ENCODE measurements at regions not wholly inside any gene's neighbourhood (a gene's known extent, or its start where the extent isn't known, plus 50 kb on each side); places are given as distances from the start of the nearest gene placed in this dataset.

DNA sequence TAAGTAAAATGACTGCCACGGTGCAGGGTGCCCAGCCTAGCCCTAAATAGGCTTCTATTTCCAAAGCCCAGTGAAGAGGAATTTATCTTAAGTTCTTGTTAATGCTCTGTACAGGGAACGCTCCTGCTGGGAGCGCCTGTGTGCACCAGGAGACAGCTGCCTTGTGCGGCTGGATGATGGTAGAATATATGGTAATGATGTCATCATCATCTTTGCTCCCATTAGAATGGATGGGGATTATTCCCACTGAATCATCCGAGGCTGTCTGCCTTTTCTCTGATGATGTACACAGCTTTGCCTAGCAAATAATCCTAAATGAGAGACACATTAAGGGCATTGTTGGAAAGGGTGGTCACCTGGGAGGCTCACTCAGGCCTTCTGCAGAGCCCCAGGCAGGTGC lies 928.1 kb downstream of the CCSER2 start:
- no peaks in the 10 kb centered on the region for H3K36me3 Mint-ChIP-seq (ENCODE audit: low read depth)
- H3K4me3 Mint-ChIP-seq = no peak overlapping the region
- H3K27me3 Mint-ChIP-seq (ENCODE audit: low read depth) = no peaks in the 10 kb centered on the region
- H3K9me3 Mint-ChIP-seq = peaks cover 2% of the 10 kb centered on the region
- TF ChIP-seq, protein P1, sequence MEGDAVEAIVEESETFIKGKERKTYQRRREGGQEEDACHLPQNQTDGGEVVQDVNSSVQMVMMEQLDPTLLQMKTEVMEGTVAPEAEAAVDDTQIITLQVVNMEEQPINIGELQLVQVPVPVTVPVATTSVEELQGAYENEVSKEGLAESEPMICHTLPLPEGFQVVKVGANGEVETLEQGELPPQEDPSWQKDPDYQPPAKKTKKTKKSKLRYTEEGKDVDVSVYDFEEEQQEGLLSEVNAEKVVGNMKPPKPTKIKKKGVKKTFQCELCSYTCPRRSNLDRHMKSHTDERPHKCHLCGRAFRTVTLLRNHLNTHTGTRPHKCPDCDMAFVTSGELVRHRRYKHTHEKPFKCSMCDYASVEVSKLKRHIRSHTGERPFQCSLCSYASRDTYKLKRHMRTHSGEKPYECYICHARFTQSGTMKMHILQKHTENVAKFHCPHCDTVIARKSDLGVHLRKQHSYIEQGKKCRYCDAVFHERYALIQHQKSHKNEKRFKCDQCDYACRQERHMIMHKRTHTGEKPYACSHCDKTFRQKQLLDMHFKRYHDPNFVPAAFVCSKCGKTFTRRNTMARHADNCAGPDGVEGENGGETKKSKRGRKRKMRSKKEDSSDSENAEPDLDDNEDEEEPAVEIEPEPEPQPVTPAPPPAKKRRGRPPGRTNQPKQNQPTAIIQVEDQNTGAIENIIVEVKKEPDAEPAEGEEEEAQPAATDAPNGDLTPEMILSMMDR (IDR thresholded peaks at IDR 0.05; ENCODE audit: unreplicated experiment in 3 of 3) = no peak
- H3K4me1 Mint-ChIP-seq = peaks cover 9% of the 10 kb centered on the region
- H3K27ac Mint-ChIP-seq = no peak overlapping the region

DNA sequence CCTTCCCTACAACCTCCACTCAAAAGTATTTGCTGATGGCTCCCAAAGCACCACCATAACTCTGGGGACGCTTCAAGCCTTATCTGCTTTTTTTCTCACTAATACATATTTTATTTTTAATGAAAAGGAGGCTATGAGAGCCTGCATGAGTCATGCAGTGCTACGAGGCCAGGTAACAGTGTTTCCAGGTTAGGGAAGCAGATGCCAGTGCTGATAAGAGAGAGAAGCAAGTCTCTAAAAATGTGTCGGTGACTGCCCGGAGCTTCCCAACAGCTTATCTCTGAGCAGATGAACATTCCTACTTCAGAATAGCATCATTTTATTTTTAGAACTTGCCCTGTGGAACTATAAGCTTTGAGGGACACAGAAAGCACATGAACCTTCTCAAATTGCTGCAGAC lies 931.5 kb downstream of the CCSER2 start:
- Mint-ChIP-seq H3K4me1 (peaks cover 9% of the 10 kb centered on the region), H3K27ac (no peak overlapping the region), H3K4me3 (no peak overlapping the region), H3K27me3 (ENCODE audit: low read depth) (no peaks in the 10 kb centered on the region), H3K9me3 (peaks cover 2% of the 10 kb centered on the region), H3K36me3 (ENCODE audit: low read depth) (no peaks in the 10 kb centered on the region)
- TF ChIP-seq, protein P1 (IDR thresholded peaks at IDR 0.05; ENCODE audit: unreplicated experiment in 3 of 3) = no peak

DNA sequence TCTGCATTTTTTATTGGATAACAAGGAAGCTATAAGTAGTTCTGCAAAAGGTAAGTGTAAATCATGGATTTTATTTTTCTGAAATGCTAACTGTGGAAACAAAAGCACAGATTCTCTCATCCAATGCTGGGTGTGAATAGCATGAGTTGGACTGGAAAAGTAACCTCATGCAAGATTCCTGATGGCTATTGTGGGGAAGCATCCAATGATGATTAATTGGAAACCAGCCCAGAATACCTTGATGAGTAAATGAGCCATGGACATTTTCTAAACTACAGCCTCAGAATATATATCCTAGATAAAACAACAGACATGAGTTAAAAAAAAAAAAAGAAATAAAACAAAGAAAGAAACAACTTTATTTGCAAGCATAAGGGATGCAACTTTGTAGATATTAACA lies 934.6 kb downstream of the CCSER2 start:
- H3K4me1 Mint-ChIP-seq = peaks cover 9% of the 10 kb centered on the region

GRCh38 chr10:85265121-85265520 lies 936.7 kb downstream of the CCSER2 start:
- no peak overlapping the region for H3K27ac Mint-ChIP-seq
- peaks cover 17% of the 10 kb centered on the region for H3K9me3 Mint-ChIP-seq
- H3K27me3 Mint-ChIP-seq (ENCODE audit: low read depth) = no peaks in the 10 kb centered on the region
- TF ChIP-seq, protein P1 (IDR thresholded peaks at IDR 0.05; ENCODE audit: unreplicated experiment in 3 of 3) = no peak
- H3K36me3 Mint-ChIP-seq (ENCODE audit: low read depth) = no peaks in the 10 kb centered on the region
- H3K4me3 Mint-ChIP-seq = no peak overlapping the region
- H3K4me1 Mint-ChIP-seq = peaks cover 2% of the 10 kb centered on the region

More for the DNA sequence above, 934.6 kb downstream of the CCSER2 start:
- no peak overlapping the region for H3K4me3 Mint-ChIP-seq
- H3K36me3 Mint-ChIP-seq (ENCODE audit: low read depth) = no peaks in the 10 kb centered on the region
- peaks cover 5% of the 10 kb centered on the region for H3K9me3 Mint-ChIP-seq
- H3K27me3 Mint-ChIP-seq (ENCODE audit: low read depth) = no peaks in the 10 kb centered on the region
- no peak overlapping the region for H3K27ac Mint-ChIP-seq
- TF ChIP-seq, protein P1 (IDR thresholded peaks at IDR 0.05; ENCODE audit: unreplicated experiment in 3 of 3) = no peak

GRCh38 chr10:85266808-85267207 lies 938.4 kb downstream of the CCSER2 start:
- H3K4me3 Mint-ChIP-seq = no peak overlapping the region
- no peaks in the 10 kb centered on the region for H3K27me3 Mint-ChIP-seq (ENCODE audit: low read depth)
- peaks cover 24% of the 10 kb centered on the region for H3K9me3 Mint-ChIP-seq
- H3K36me3 Mint-ChIP-seq (ENCODE audit: low read depth) = no peaks in the 10 kb centered on the region
- TF ChIP-seq, protein P1 (IDR thresholded peaks at IDR 0.05; ENCODE audit: unreplicated experiment in 3 of 3) = no peak
- H3K4me1 Mint-ChIP-seq = no peaks in the 10 kb centered on the region
- H3K27ac Mint-ChIP-seq = no peak overlapping the region

GRCh38 chr10:85280014-85280413 lies 951.6 kb downstream of the CCSER2 start:
- TF ChIP-seq, protein P1 (IDR thresholded peaks at IDR 0.05; ENCODE audit: unreplicated experiment in 3 of 3) = no peak
- Mint-ChIP-seq H3K27ac (no peak overlapping the region), H3K9me3 (peaks cover 9% of the 10 kb centered on the region), H3K27me3 (ENCODE audit: low read depth) (no peaks in the 10 kb centered on the region), H3K4me1 (peaks cover 3% of the 10 kb centered on the region), H3K4me3 (no peak overlapping the region), H3K36me3 (ENCODE audit: low read depth) (no peaks in the 10 kb centered on the region)
